ENCODE measurements at regions not wholly inside any gene's neighbourhood (a gene's known extent, or its start where the extent isn't known, plus 50 kb on each side); places are given as distances from the start of the nearest gene placed in this dataset.
A peak's percentile ranks its signal among the peaks of the same experiment; 100 is the strongest.

GRCh38 chr2:37573451-37574388 is 97.7 kb downstream of the CDC42EP3 start:
- Histone ChIP-seq H3K4me2 (ENCODE audit: insufficient read depth in 1 of 2, low read depth in 2 of 2, low read length in 2 of 2) (no peak overlapping the region), H4K8ac (ENCODE audit: extremely low read depth, insufficient read depth, low read length) (no peak overlapping the region), H2BK15ac (ENCODE audit: low read length) (no peak overlapping the region), H3K4me3 (ENCODE audit: extremely low read depth in 1 of 4, insufficient read depth in 2 of 4, low read depth in 3 of 4, low read length in 4 of 4) (no peak overlapping the region), H3K23ac (ENCODE audit: insufficient read length) (no peak overlapping the region), H3K9ac (replicated peaks in 1 of 4; ENCODE audit: extremely low read depth in 1 of 4, low read depth in 3 of 4, low read length in 3 of 4) (no peak overlapping the region), H3K36me3 (ENCODE audit: control insufficient read depth in 2 of 4, insufficient read depth in 4 of 4, low read length in 3 of 4) (no peaks in the 10 kb centered on the region), H4K5ac (ENCODE audit: insufficient read length, low read depth, low read length) (no peak overlapping the region), H2AFZ (ENCODE audit: low read length) (no peak overlapping the region), H3K9me3 (ENCODE audit: insufficient read depth in 2 of 2, low read depth in 1 of 2, low read length in 1 of 2) (no peaks in the 10 kb centered on the region), H3K14ac (ENCODE audit: insufficient read length) (no peak overlapping the region), H3K23me2 (ENCODE audit: low read depth, low read length) (no peaks in the 10 kb centered on the region), H2BK20ac (ENCODE audit: low read length) (no peak overlapping the region), H3K79me2 (ENCODE audit: control insufficient read depth in 1 of 2, insufficient read depth in 2 of 2, low read length in 2 of 2) (no peaks in the 10 kb centered on the region), H3K79me1 (ENCODE audit: low read depth, low read length) (no peaks in the 10 kb centered on the region), H2BK5ac (ENCODE audit: low read depth, low read length) (no peak overlapping the region), H3K27me3 (replicated peaks in 1 of 4; ENCODE audit: control insufficient read depth in 3 of 4, extremely low read depth in 1 of 4, insufficient read depth in 3 of 4, low read length in 3 of 4) (no peaks in the 10 kb centered on the region), H2BK12ac (ENCODE audit: low read depth, low read length) (no peak overlapping the region), H2AK5ac (ENCODE audit: low read depth, low read length) (no peak overlapping the region), H3K27ac (ENCODE audit: low read depth, low read length) (no peak overlapping the region), H3K4me1 (replicated peaks in 1 of 4; ENCODE audit: control insufficient read depth in 3 of 4, insufficient read depth in 4 of 4, low read length in 3 of 4) (no peaks in the 10 kb centered on the region), H4K20me1 (replicated peaks in 1 of 2; ENCODE audit: control insufficient read depth in 1 of 2, insufficient read depth in 2 of 2, low read length in 2 of 2) (no peaks in the 10 kb centered on the region), H3K4ac (replicated peaks; ENCODE audit: insufficient read length, low read depth, low read length) (no peak overlapping the region), H3K18ac (ENCODE audit: extremely low read depth, low read length) (no peak overlapping the region), H3K56ac (replicated peaks; ENCODE audit: insufficient read length, low read depth, low read length) (no peak overlapping the region), H4K91ac (replicated peaks; ENCODE audit: insufficient read length, low read length) (no peak overlapping the region), H2BK120ac (replicated peaks; ENCODE audit: low read depth, low read length) (no peak overlapping the region)
- peak; percentile 72 for TF ChIP-seq SRF (IDR thresholded peaks at IDR 0.05; ENCODE audit: low read depth, low read length)
- TF ChIP-seq RNF2 (IDR thresholded peaks at IDR 0.05; ENCODE audit: borderline replicate concordance, low read depth, low read length, missing control alignments, poor library complexity, severe bottlenecking) = no peak
- ChIA-PET CTCF (ENCODE audit: partially characterized antibody) (no interaction called here), POLR2A (ENCODE audit: partially characterized antibody) (no interaction called here)
- DNase-seq (ENCODE audit: low read depth in 1 of 2, low spot score in 2 of 2) = no peak
- 82% methylated on average over 3 of the region's 3 CpGs; no CpG with 5 or more reads in 1 of the 2 experiments for WGBS, 2 experiments (ENCODE audit: extremely low coverage in 1 of 2, insufficient coverage in 1 of 2, insufficient read length in 1 of 2, insufficient replicate concordance in 2 of 2, low coverage in 1 of 2, low lambda C conversion rate in 2 of 2, missing lambda C conversion rate in 1 of 2)
- no peak for FAIRE-seq

Data from H1 (cell line).